Transverse colon (tissue), 4 donors: ENCODE measurements at regions not wholly inside any gene's neighbourhood (a gene's known extent, or its start where the extent isn't known, plus 50 kb on each side); places are given as distances from the start of the nearest gene placed in this dataset.
"Not testable (repeated sequence)": the region's sequence is repeated elsewhere in the genome, so short reads cannot be mapped to it uniquely, and the experiment has no call there.

Experiments used
- DNase-seq: peaks from one replicate; pipeline ENCODE4 v3.0.0-alpha.2; 2019
- H3K27ac ChIP-seq, 4 donors: fragments of 200-600 bp; sonication (generic); 2 replicates each; pipeline ENCODE4 v1.5.1; 2016 to 2018; ENCODE audit warnings: inconsistent platforms in 4 of 4
- H3K27me3 ChIP-seq: fragments of 200-600 bp; sonication (generic); 2 replicates; pipeline ENCODE4 v1.5.1; 2017; ENCODE audit warnings: inconsistent platforms
- H3K36me3 ChIP-seq, 4 donors: fragments of 200-600 bp; sonication (generic); 2 replicates each; pipeline ENCODE4 v1.5.1; 2017 to 2019; ENCODE audit warnings: inconsistent platforms in 4 of 4
- H3K4me1 ChIP-seq, 4 donors: fragments of 200-600 bp; sonication (generic); 2 replicates each; pipeline ENCODE4 v1.5.1; 2017 to 2020; ENCODE audit warnings: inconsistent platforms in 4 of 4
- H3K4me3 ChIP-seq, 4 donors: fragments of 200-600 bp; sonication (generic); 1 replicate in 1 of 4; 2 replicates in 3 of 4; pipeline versions ENCODE4 v1.5.1 to v1.6.1; 2017 to 2019; ENCODE audit warnings: inconsistent platforms in 4 of 4
- H3K9me3 ChIP-seq, 2 donors: fragments of 200-600 bp; sonication (generic); 2 replicates each; pipeline ENCODE4 v1.5.1; 2017 to 2019; ENCODE audit warnings: inconsistent platforms in 2 of 2
- EP300 ChIP-seq: sonication (generic); formaldehyde crosslinking; IDR thresholded peaks from one replicate; pipeline ENCODE4 v1.6.1; 2017; ENCODE audit warnings: antibody characterized with exemption, low read depth
- POLR2A ChIP-seq: fragments of 450-650 bp; IDR thresholded peaks from one replicate; pipeline ENCODE4 v1.6.1; 2016; ENCODE audit warnings: antibody characterized with exemption, mild to moderate bottlenecking, moderate library complexity
- POLR2AphosphoS5 ChIP-seq, 3 donors: sonication (generic); formaldehyde crosslinking; IDR thresholded peaks; one replicate each; pipeline ENCODE4 v1.6.1; 2016; ENCODE audit warnings: antibody characterized with exemption in 3 of 3
- WGBS, 2 donors: methylation state at CpG; one replicate each; pipeline ENCODE4 v1.1.5; 2018; ENCODE audit warnings: low coverage in 1 of 2; 5-methylcytosine and 5-hydroxymethylcytosine counted together
- in situ Hi-C, 4 donors: fragments of 200-750 bp; cut with MboI; loops; one replicate each; pipeline versions ENCODE4 v1.15.0 to v1.15.1; 2017; ENCODE audit warnings: low sequenced_read_pairs in 3 of 4, low pct_ligation_motif_present in 1 of 4, low pct_unique_long_range_greater_than_20kb in 1 of 4
- intact Hi-C: fragments of 100-400 bp; cut with DNase I; formaldehyde crosslinking; loops from one replicate; pipeline ENCODE4 v1.15.1; 2023; ENCODE audit warnings: low total_unique reads
- TF ChIP-seq, protein P1 (sequence below), 5 experiments: fragments of 200-600 bp in 3 of 5; fragments of 450-650 bp in 2 of 5; sonication (generic) in 3 of 5; IDR thresholded peaks; 1 replicate in 2 of 5; 2 replicates in 3 of 5; pipeline ENCODE4 v1.5.1; 2016 to 2017; ENCODE audit warnings: antibody characterized with exemption in 5 of 5, inconsistent platforms in 3 of 5, mild to moderate bottlenecking in 2 of 5, moderate library complexity in 1 of 5

DNA sequence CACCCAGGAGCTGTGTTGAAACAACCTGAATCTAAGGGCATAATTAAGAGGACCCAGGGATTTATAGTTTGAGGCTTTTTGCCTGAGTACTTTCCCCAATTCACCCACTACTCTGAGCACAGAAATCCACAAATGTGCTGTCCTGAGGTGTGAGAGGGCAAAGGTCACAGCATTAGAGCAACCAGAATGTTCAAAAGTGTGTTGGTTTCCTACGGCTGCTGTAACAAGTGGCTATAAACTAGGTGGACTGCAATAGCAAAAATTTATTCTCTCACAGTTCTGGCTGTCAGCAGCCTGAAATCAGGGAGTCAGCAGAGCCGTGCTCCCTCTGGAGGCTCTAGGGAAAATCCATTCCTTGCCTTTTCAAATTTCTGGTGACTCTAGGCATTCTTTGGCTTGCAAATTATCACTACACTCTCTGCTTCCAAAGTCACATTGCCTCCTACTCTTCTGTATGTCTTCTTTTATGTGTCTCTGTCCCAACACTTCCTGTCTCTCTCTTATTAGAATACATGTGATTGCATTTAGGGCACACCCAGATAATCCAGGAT lies 91.4 kb upstream of the TACR1 start:
- no peaks in the 10 kb centered on the region for H3K27me3 ChIP-seq
- TF ChIP-seq, protein P1, sequence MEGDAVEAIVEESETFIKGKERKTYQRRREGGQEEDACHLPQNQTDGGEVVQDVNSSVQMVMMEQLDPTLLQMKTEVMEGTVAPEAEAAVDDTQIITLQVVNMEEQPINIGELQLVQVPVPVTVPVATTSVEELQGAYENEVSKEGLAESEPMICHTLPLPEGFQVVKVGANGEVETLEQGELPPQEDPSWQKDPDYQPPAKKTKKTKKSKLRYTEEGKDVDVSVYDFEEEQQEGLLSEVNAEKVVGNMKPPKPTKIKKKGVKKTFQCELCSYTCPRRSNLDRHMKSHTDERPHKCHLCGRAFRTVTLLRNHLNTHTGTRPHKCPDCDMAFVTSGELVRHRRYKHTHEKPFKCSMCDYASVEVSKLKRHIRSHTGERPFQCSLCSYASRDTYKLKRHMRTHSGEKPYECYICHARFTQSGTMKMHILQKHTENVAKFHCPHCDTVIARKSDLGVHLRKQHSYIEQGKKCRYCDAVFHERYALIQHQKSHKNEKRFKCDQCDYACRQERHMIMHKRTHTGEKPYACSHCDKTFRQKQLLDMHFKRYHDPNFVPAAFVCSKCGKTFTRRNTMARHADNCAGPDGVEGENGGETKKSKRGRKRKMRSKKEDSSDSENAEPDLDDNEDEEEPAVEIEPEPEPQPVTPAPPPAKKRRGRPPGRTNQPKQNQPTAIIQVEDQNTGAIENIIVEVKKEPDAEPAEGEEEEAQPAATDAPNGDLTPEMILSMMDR (IDR thresholded peaks at IDR 0.05): peak in 1 of 5 experiments; percentile 6
- TF ChIP-seq POLR2A (no peak), EP300 (no peak), POLR2AphosphoS5 (IDR thresholded peaks at IDR 0.05) (no peak)
- intact Hi-C loops (no loop called here), in situ Hi-C loops (no loop called here)
- DNase-seq: no peak
- H3K4me1 ChIP-seq: no peaks in the 10 kb centered on the region
- H3K4me3 ChIP-seq: no peak overlapping the region
- no peaks in the 10 kb centered on the region for H3K9me3 ChIP-seq
- no peak overlapping the region for H3K27ac ChIP-seq
- WGBS, 2 donors: 33 to 38% methylated on average over 2 of the region's 2 CpGs
- no peaks in the 10 kb centered on the region for H3K36me3 ChIP-seq

DNA sequence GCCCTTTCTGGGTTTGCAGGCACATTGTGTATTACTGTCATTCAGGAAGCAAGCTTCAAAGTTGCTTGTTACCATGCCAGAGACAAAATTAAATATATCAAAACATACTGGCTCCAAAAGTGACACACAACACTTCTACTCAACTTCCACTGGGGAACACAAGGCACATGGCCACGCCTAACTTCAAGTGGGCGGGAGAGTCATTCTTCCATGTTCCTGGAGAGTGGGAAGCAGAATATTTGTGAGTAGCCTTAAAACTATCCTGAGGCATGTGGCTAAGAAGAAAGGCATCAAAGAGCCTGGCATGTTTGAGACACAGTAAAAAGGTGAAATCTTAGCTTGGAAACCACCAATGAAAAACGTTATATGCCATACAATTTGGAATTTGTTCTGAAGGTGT lies 90.5 kb upstream of the TACR1 start:
- Histone ChIP-seq H3K36me3 (no peaks in the 10 kb centered on the region), H3K4me3 (no peak overlapping the region), H3K27me3 (no peaks in the 10 kb centered on the region), H3K4me1 (no peaks in the 10 kb centered on the region), H3K9me3 (no peaks in the 10 kb centered on the region), H3K27ac (no peak overlapping the region)
- intact Hi-C loops: no loop called here
- 88 to 90% methylated on average over 3 of the region's 3 CpGs for WGBS, 2 donors
- in situ Hi-C loops: no loop called here
- no peak for TF ChIP-seq EP300
- DNase-seq: no peak

DNA sequence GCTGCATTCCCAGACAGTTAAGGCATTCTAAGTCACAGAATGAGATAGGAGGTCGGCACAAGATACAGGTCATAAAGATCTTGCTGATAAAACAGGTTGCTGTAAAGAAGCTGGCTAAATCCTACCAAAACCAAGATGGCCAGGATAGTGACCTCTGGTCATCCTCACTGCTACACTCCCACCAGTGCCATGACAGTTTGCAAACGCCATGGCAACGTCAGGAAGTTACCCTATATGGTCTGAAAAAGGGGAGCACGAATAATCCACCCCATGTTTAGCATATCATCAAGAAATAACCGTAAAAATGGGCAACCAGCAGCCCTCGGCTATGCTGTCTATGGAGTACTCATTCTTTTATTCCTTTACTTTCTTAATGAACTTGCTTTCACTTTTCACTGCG lies 89.9 kb upstream of the TACR1 start:
- DNase-seq, intact Hi-C loops, H3K27me3 ChIP-seq, H3K27ac ChIP-seq, H3K9me3 ChIP-seq, in situ Hi-C loops, H3K36me3 ChIP-seq, H3K4me1 ChIP-seq, H3K4me3 ChIP-seq: not testable (repeated sequence)
- WGBS, 2 donors: 59 to 67% methylated on average over 6 to 7 of the region's 7 CpGs

DNA sequence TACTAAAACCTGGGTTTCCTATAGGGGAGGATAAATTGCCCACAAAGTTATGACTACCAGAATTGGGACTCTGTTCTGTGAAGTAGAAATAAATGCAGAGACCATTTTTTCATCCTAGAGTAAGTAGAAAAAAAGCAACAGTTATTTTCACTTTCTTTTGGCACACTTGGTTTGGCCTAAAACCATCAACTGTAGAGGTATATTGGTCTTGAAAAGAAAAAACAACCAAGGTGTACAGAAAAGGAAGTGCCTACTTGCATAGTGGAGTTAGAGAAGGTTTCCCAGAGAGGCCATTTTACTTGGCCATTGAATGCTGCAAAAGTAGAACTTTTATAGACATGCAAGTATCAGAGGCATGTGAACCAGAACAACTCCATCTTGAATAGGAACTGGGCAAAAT lies 89.4 kb upstream of the TACR1 start:
- no peaks in the 10 kb centered on the region for H3K4me1 ChIP-seq
- H3K27me3 ChIP-seq: no peaks in the 10 kb centered on the region
- no peaks in the 10 kb centered on the region for H3K36me3 ChIP-seq
- no peak for DNase-seq
- H3K27ac ChIP-seq: no peak overlapping the region
- no peak for TF ChIP-seq EP300
- TF ChIP-seq POLR2A: no peak
- TF ChIP-seq, protein P1 (IDR thresholded peaks at IDR 0.05): no peak
- TF ChIP-seq POLR2AphosphoS5 (IDR thresholded peaks at IDR 0.05): no peak
- intact Hi-C loops: no loop called here
- in situ Hi-C loops: no loop called here
- no peaks in the 10 kb centered on the region for H3K9me3 ChIP-seq
- no peak overlapping the region for H3K4me3 ChIP-seq

DNA sequence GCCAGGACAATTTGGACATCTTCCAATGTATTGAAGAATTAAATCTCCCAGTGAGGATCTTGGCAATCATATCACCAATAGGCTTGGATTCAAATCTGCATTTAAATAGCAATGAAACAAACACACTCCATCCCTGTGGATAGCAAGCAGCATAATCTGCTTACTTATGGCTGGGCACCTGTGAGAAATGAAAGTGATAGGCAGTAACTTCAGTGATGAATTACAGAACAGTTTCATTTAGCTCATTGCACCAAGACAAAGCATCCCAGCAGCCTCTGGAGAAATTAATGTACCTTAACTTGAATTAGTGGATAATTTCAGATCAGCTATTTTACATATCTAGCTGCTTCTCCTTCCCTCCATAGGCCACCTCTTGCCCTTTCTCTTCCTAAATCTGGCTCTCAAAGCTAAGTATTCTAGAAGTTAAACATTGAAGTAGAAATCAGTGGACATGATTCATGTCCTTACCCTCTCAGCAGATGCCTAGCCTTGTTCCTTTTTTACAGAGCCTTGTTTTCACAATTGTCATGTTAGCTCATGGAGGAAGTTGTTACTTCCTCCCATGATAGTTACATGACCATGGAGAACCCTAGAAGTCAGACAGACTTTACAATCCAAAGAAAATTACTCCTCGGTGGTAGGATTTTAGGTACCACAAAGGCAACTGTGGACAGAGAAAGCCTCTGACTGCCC lies 88.5 kb upstream of the TACR1 start:
- Histone ChIP-seq H3K9me3 (no peaks in the 10 kb centered on the region), H3K4me1 (no peaks in the 10 kb centered on the region), H3K27me3 (no peaks in the 10 kb centered on the region), H3K36me3 (no peaks in the 10 kb centered on the region), H3K4me3 (no peak overlapping the region), H3K27ac (no peak overlapping the region)
- 71 to 85% methylated on average over 1 of the region's 1 CpG for WGBS, 2 donors
- in situ Hi-C loops: no loop called here
- DNase-seq: no peak
- TF ChIP-seq POLR2A (no peak), POLR2AphosphoS5 (IDR thresholded peaks at IDR 0.05) (no peak), EP300 (no peak)
- TF ChIP-seq, protein P1 (IDR thresholded peaks at IDR 0.05): no peak
- intact Hi-C loops: no loop called here
